HL-60/S4 (cell line): ENCODE measurements at regions not wholly inside any gene's neighbourhood (a gene's known extent, or its start where the extent isn't known, plus 50 kb on each side); places are given as distances from the start of the nearest gene placed in this dataset.

ENCODE experiments used
- in situ Hi-C: fragments of 300-500 bp; cut with MboI; formaldehyde crosslinking; loops from 2 replicates; pipeline ENCODE4 v1.14.3; 2022; ENCODE audit warnings: low sequenced_read_pairs

GRCh38 chr2:126448611-126449010, 207.3 kb upstream of the GYPC start:
- in situ Hi-C loops = no loop called here

- in situ Hi-C loops = no loop called here
These were observed 206.3 kb upstream of the GYPC start for GRCh38 chr2:126449677-126450076.

GRCh38 chr2:126463892-126464674, 191.9 kb upstream of the GYPC start:
- in situ Hi-C loops = no loop called here

GRCh38 chr2:126467367-126468054, 188.4 kb upstream of the GYPC start:
- in situ Hi-C loops = no loop called here

- in situ Hi-C loops = no loop called here
These were observed 180.9 kb upstream of the GYPC start for GRCh38 chr2:126475031-126475430.

GRCh38 chr2:126476691-126477090, 179.3 kb upstream of the GYPC start:
- in situ Hi-C loops = no loop called here

GRCh38 chr2:126480033-126480432, 175.9 kb upstream of the GYPC start:
- in situ Hi-C loops = no loop called here

- in situ Hi-C loops = no loop called here
These were observed 173.1 kb upstream of the GYPC start for GRCh38 chr2:126482582-126483464.

GRCh38 chr2:126494593-126494992, 161.4 kb upstream of the GYPC start:
- in situ Hi-C loops = no loop called here

- in situ Hi-C loops = no loop called here
These were observed 160.8 kb upstream of the GYPC start for GRCh38 chr2:126495189-126495588.

- in situ Hi-C loops = no loop called here
These were observed 159.5 kb upstream of the GYPC start for GRCh38 chr2:126496493-126496892.

- in situ Hi-C loops = no loop called here
These were observed 152.5 kb upstream of the GYPC start for GRCh38 chr2:126503476-126503875.

GRCh38 chr2:126504949-126505348, 151.0 kb upstream of the GYPC start:
- in situ Hi-C loops = no loop called here

GRCh38 chr2:126506786-126507185, 149.2 kb upstream of the GYPC start:
- in situ Hi-C loops = no loop called here

GRCh38 chr2:126507425-126507911, 148.5 kb upstream of the GYPC start:
- in situ Hi-C loops = no loop called here

GRCh38 chr2:126510356-126510755, 145.6 kb upstream of the GYPC start:
- in situ Hi-C loops = no loop called here

- in situ Hi-C loops = no loop called here
These were observed 145.0 kb upstream of the GYPC start for GRCh38 chr2:126510960-126511359.

GRCh38 chr2:126512026-126512425, 143.9 kb upstream of the GYPC start:
- in situ Hi-C loops = no loop called here

- in situ Hi-C loops = no loop called here
These were observed 142.9 kb upstream of the GYPC start for GRCh38 chr2:126513033-126513432.

- in situ Hi-C loops = no loop called here
These were observed 140.5 kb upstream of the GYPC start for GRCh38 chr2:126515471-126515870.

- in situ Hi-C loops = no loop called here
These were observed 137.8 kb upstream of the GYPC start for GRCh38 chr2:126518196-126518595.
